Smooth muscle cell (in vitro differentiated cells): ENCODE measurements at regions not wholly inside any gene's neighbourhood (a gene's known extent, or its start where the extent isn't known, plus 50 kb on each side); places are given as distances from the start of the nearest gene placed in this dataset.

ENCODE experiments used
- DNase-seq: peaks from one replicate; lab custom pipeline; 2025; ENCODE audit not compliant: unreplicated experiment; lab: John Stamatoyannopoulos, UW
- H2AFZ ChIP-seq: fragments of 200-600 bp; sonication (generic); 2 replicates; pipeline ENCODE4 v1.6.0; 2016; ENCODE audit warnings: antibody characterized with exemption, low read depth, mild to moderate bottlenecking
- H3F3A ChIP-seq: fragments of 200-600 bp; sonication (generic); 2 replicates; pipeline ENCODE4 v1.6.0; 2017; ENCODE audit warnings: antibody characterized with exemption, low read depth
- H3K27ac ChIP-seq: fragments of 200-600 bp; sonication (generic); 2 replicates; pipeline ENCODE4 v1.5.1; 2016; ENCODE audit warnings: low read depth, mild to moderate bottlenecking
- H3K27me3 ChIP-seq: fragments of 200-600 bp; sonication (generic); 2 replicates; pipeline ENCODE4 v1.6.1; 2016; ENCODE audit warnings: low read depth, mild to moderate bottlenecking
- H3K36me3 ChIP-seq: fragments of 200-600 bp; sonication (generic); 2 replicates; pipeline ENCODE4 v1.5.1; 2016; ENCODE audit warnings: low read depth
- H3K4me1 ChIP-seq: fragments of 200-600 bp; sonication (generic); 2 replicates; pipeline ENCODE4 v1.5.1; 2016; ENCODE audit warnings: low read depth
- H3K4me2 ChIP-seq: fragments of 200-600 bp; sonication (generic); 2 replicates; pipeline ENCODE4 v1.6.0; 2016; ENCODE audit warnings: mild to moderate bottlenecking
- H3K4me3 ChIP-seq: fragments of 200-600 bp; sonication (generic); 2 replicates; pipeline ENCODE4 v1.5.1; 2016; ENCODE audit warnings: mild to moderate bottlenecking
- H3K79me2 ChIP-seq: fragments of 200-600 bp; sonication (generic); 2 replicates; pipeline ENCODE4 v1.6.0; 2016; ENCODE audit warnings: low read depth, mild to moderate bottlenecking
- H3K9ac ChIP-seq: fragments of 200-600 bp; sonication (generic); 2 replicates; pipeline ENCODE4 v1.6.0; 2016; ENCODE audit warnings: low read depth
- H3K9me3 ChIP-seq: fragments of 200-600 bp; sonication (generic); replicated peaks from 2 replicates; pipeline ENCODE4 v1.5.1; 2016; ENCODE audit warnings: low read depth
- H4K20me1 ChIP-seq: fragments of 200-600 bp; sonication (generic); 2 replicates; pipeline ENCODE4 v1.6.0; 2016; ENCODE audit warnings: low read depth
- CTCF ChIP-seq: fragments of 200-600 bp; sonication (generic); IDR thresholded peaks from 2 replicates; pipeline ENCODE4 v1.5.1; 2017; ENCODE audit warnings: borderline replicate concordance, mild to moderate bottlenecking, antibody characterized with exemption; ENCODE audit not compliant: insufficient read depth, poor library complexity, severe bottlenecking
- WGBS: methylation state at CpG from one replicate; pipeline ENCODE4 v1.1.7; 2016; ENCODE audit warnings: low lambda C conversion rate; 5-methylcytosine and 5-hydroxymethylcytosine counted together

GRCh38 chr12:124499190-124499753 is 68.1 kb downstream of the NCOR2 start:
- H3F3A ChIP-seq, result peaks cover 3% of the 10 kb centered on the region
- peak; percentile 6 for TF ChIP-seq CTCF
- H3K79me2 ChIP-seq, result peaks cover 96% of the 10 kb centered on the region
- H3K9me3 ChIP-seq, result no peaks in the 10 kb centered on the region
- no peaks in the 10 kb centered on the region for H3K27me3 ChIP-seq
- no peak for DNase-seq
- no peaks in the 10 kb centered on the region for H3K36me3 ChIP-seq
- H3K9ac ChIP-seq, result no peak overlapping the region
- peak overlapping the region; percentile 71 for H3K27ac ChIP-seq
- H3K4me2 ChIP-seq, result peak overlapping the region; percentile 39
- 79% methylated on average over 20 of the region's 20 CpGs for WGBS
- H3K4me3 ChIP-seq, result no peak overlapping the region
- no peak overlapping the region for H2AFZ ChIP-seq
- H3K4me1 ChIP-seq, result peaks cover 19% of the 10 kb centered on the region
- peaks cover 100% of the 10 kb centered on the region for H4K20me1 ChIP-seq

GRCh38 chr12:124498275-124499189 is 68.9 kb downstream of the NCOR2 start:
- Histone ChIP-seq H4K20me1 (peaks cover 100% of the 10 kb centered on the region), H3K4me3 (no peak overlapping the region)

GRCh38 chr12:124497658-124498057 is 69.8 kb downstream of the NCOR2 start:
- Histone ChIP-seq H3K9me3 (no peaks in the 10 kb centered on the region), H4K20me1 (peaks cover 100% of the 10 kb centered on the region), H3K36me3 (no peaks in the 10 kb centered on the region), H3K27ac (peak overlapping the region; percentile 71), H3K4me1 (peaks cover 15% of the 10 kb centered on the region), H3K9ac (no peak overlapping the region), H3F3A (no peaks in the 10 kb centered on the region), H3K79me2 (peaks cover 96% of the 10 kb centered on the region), H3K4me3 (no peak overlapping the region), H3K4me2 (peak overlapping the region; percentile 54), H2AFZ (no peak overlapping the region), H3K27me3 (no peaks in the 10 kb centered on the region)
- no peak for TF ChIP-seq CTCF
- WGBS, result 17% methylated on average over 7 of the region's 7 CpGs
- DNase-seq, result peak; percentile 13

More at GRCh38 chr12:124498275-124499189, 68.9 kb downstream of the NCOR2 start:
- no peaks in the 10 kb centered on the region for H3F3A ChIP-seq
- DNase-seq, result no peak
- no peaks in the 10 kb centered on the region for H3K36me3 ChIP-seq
- peaks cover 15% of the 10 kb centered on the region for H3K4me1 ChIP-seq
- no peaks in the 10 kb centered on the region for H3K27me3 ChIP-seq
- H3K4me2 ChIP-seq, result peak overlapping the region; percentile 54
- H3K9me3 ChIP-seq, result no peaks in the 10 kb centered on the region
- H3K79me2 ChIP-seq, result peaks cover 96% of the 10 kb centered on the region
- H2AFZ ChIP-seq, result no peak overlapping the region
- WGBS, result 82% methylated on average over 23 of the region's 24 CpGs
- H3K27ac ChIP-seq, result peak overlapping the region; percentile 71
- no peak overlapping the region for H3K9ac ChIP-seq
- no peak for TF ChIP-seq CTCF
